SHP77 (cell line): ENCODE measurements at regions not wholly inside any gene's neighbourhood (a gene's known extent, or its start where the extent isn't known, plus 50 kb on each side); places are given as distances from the start of the nearest gene placed in this dataset.
"Not testable (repeated sequence)": the region's sequence is repeated elsewhere in the genome, so short reads cannot be mapped to it uniquely, and the experiment has no call there.

Experiments used
- DNase-seq, 2 experiments: peaks; one replicate each; lab custom pipeline; 2025; lab: John Stamatoyannopoulos, UW

DNA sequence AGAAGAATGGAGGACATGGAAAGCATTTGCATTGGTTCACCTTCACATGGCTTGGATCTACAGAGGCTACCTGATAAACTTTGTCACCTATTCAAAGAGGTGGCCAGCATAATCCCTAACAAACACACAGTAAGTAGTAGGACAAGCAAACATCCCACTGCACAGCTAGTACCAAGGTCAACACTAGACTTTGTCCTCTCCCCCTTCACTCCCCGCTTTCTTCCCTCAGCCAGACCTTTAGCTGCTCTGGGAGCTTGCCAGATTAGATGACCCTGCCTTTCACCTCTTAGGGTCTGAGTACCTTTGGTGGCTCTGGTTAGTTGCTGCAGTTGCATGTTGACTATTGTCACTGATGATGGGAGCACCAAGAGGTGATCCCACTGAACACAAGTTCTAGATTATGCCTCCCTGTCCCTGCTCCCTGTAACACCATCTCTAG is 211.3 kb downstream of the CCDC74A start:
- not testable (repeated sequence) for DNase-seq

GRCh38 chr2:131753640-131754561 is 226.2 kb downstream of the CCDC74A start:
- DNase-seq: no peak

- DNase-seq: no peak
These were observed 227.4 kb downstream of the CCDC74A start for GRCh38 chr2:131754929-131755720.

DNA sequence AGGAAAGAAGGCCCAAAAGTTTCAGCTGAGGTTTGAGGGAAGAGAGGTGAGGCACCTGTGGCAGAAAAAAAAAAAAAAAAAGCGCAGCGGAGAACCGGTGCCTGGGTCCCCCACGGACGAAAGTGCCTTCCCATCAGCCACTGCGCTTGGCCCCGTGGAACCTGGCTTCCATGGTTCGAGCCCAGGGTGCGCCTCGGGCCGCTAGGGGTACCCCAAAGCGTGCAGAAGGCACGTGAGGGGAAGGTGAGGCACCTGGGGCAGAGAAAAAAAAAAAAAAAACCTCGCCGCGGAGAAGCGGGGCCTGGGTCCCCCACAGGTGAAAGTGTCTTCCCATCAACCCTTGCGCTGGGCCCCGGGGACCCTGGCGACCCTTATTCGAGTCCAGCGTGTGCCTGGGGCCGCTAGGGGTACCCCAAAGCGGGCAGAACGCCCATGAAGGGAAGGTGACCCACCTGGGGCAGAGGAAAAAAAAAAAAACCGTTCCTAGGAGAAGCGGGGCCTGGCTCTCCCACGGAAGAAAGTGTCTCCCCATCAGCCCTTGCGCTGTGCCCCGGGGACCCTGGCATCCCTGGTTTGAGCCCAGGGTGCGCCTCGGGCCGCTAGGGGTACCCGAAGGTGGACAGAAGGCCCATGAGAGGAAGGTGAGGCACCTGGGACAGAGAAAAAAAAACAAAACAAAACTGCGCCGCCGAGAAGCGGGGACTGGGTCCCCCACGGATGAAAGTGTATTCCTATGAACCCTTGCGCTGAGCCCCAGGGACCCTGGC is 228.6 kb downstream of the CCDC74A start:
- DNase-seq: no peak

- DNase-seq: not testable (repeated sequence)
These were observed 231.3 kb downstream of the CCDC74A start for GRCh38 chr2:131758941-131759340.

DNA sequence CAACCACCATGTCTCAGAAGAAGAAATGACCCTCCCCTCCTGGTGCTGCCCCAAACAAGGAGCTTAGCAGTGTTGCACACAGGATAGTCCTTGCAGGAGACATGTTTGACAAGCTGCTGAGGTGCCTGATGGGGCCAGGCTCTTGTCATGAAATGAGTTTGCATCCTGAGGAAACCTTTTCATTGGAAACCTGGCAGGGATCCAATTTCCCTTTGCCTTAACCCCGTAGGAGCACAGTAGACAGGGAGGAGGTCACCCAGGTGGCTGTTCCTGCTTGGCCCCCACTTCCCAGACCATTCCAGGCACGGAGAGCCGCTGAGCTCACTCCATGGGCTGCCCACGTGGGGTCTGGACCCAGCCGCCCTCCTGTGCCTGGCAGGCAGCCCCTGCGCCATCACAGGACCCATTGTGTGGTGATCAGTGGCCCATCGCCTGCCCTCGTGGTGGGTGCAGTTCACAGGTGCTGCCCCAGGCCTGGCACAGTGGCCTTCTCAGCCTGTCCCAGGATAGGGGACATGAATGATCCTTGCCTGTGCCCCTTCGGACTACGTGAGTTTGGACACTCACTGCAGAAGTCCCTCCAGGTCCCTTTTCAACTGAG is 247.4 kb downstream of the CCDC74A start:
- not testable (repeated sequence) for DNase-seq

GRCh38 chr2:131775903-131776506 is 248.3 kb downstream of the CCDC74A start:
- not testable (repeated sequence) for DNase-seq

DNA sequence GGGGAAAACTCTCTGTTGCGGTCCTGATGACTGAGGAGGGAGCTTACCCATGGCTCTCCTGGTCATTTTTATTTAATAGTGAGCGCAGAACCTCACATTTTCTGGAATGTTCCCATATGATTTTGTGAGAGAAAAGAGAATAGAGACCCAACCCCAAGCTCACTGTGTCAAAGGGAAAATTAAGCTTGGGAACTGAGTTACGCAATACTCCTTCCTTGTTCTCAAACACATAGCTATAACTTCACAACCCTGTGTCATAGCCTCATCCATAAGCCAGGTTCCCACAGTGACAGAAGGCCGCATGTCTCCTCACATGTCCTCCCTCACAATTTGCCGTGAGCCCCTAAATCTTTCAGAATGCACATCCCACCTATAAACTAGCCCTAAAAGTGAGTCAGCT is 252.8 kb downstream of the CCDC74A start:
- not testable (repeated sequence) for DNase-seq

GRCh38 chr2:131801210-131801744 is 273.6 kb downstream of the CCDC74A start:
- DNase-seq: no peak

DNA sequence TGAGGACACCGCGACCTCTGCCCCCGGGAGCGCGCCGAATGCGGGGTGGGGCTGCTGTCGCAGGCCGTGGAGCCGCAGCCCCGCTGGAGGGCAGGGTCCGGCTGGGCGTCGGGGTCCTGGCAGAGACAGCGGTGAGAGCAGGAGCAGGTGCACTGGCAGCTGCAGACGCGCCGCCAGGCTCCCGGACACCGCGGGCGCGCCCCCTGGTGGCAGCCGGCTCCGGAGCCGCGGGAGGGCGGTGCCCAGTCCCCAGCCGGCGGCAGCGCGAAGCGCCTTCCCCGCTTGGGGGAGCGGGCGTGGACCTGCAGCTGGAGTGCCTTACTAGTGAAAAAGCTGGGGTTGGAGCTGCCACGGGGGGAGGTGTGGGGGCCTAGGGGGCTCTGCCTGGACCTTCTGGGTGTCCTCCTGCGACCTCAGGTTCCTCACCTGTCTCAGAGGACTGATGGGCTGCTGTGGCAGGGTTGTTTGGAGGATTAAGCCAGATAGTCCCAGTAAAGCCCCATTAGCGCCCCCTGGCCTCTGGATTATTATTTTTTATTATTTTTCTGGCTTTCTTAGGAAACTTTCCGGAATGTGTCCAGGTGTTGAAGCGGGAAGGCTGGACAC is 274.2 kb downstream of the CCDC74A start:
- DNase-seq: peak; percentile 6 to 53

GRCh38 chr2:131802351-131802836 is 274.7 kb downstream of the CCDC74A start:
- not testable (repeated sequence) for DNase-seq

DNA sequence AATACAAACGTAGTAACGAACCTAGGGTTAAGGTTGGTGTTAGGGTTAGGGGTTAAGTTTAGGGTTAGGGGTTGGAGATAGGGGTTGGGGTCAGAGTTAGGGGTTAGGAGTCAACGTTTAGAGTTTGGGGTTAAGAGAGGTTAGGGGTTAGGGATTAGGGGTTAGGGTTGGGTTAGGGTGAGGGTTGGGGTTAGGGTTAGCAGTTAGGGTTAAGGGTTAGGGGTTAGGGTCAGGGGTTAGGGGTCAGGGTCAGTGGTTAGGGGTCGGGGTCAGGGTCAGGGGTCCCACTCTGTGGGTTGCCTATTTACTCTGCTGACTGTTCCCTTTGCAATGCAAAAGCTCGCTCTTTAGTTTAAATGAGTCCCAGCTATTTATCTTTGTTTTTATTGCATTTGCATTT is 275.5 kb downstream of the CCDC74A start:
- DNase-seq: not testable (repeated sequence)

DNA sequence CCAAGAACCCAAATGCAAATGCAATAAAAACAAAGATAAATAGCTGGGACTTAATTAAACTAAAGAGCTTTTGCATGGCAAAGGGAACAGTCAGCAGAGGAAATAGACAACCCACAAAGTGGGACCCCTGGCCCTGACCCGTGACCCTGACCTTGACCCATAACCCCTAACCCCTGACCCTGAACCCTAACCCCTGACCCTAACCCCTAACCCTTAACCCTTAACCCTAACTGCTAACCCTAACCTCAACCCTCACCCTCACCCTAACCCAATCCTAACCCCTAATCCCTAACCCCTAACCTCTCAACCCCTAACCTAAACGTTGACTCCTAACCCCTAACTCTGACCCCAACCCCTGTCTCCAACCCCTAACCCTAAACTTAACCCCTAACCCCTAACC is 284.9 kb downstream of the CCDC74A start:
- not testable (repeated sequence) for DNase-seq

- not testable (repeated sequence) for DNase-seq
These were observed 285.7 kb downstream of the CCDC74A start for GRCh38 chr2:131813378-131813777.

DNA sequence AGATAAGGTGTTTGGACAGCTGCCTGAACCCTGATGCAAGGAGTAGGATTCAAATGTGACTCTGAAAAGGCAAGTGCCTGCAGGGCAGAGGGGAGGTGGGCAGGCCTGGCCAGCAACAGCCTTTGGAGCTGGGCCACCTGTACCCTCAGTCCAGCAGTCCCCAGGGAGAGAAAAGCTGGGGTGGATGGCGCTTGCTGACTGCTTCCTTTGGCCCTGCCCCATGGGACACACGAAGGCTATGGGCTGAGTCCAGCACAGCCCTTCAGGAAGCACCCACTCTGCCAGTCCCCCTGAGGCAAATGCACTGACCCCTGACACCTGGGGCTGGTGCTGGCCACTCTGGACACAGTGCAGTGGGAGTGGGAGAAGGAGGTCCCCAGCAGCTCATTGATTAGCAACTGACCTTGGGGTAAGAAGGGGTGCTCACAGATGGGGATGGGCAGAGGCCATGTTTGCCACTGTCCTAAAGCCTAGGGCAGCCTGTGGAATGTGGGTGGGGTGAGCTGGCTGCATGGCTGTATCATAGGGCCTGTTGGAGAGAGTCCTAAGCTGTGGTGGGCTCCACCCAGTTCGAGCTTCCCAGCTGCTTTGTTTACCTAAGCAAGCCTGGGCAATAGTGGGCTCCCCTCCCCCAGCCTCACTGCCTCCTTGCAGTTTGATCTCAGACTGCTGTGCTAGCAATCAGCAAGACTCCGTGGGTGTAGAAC is 290.7 kb downstream of the CCDC74A start:
- DNase-seq: not testable (repeated sequence)

- DNase-seq: not testable (repeated sequence)
These were observed 294.6 kb downstream of the CCDC74A start for GRCh38 chr2:131822237-131822721.

- not testable (repeated sequence) for DNase-seq
These were observed 295.4 kb downstream of the CCDC74A start for GRCh38 chr2:131823058-131823457.

DNA sequence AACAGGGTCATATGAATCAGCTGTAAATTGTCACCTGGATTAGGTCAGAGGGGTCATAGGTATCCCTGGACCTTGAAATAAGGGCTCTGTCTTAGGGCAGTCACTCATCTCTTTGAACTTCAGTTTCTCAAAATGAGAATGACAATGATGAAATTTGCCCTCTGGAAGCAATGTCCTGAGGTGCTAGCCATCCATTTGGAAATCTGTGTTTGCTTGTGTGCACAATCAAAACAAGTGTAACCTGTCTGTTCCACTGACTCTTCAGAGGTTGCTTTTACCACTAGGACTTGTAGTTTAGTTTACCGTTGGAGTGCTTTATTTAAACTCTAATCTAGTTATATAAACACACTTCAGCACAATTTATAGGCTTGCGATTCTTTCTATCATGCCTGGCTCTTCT is 297.3 kb downstream of the CCDC74A start:
- DNase-seq: not testable (repeated sequence)

DNA sequence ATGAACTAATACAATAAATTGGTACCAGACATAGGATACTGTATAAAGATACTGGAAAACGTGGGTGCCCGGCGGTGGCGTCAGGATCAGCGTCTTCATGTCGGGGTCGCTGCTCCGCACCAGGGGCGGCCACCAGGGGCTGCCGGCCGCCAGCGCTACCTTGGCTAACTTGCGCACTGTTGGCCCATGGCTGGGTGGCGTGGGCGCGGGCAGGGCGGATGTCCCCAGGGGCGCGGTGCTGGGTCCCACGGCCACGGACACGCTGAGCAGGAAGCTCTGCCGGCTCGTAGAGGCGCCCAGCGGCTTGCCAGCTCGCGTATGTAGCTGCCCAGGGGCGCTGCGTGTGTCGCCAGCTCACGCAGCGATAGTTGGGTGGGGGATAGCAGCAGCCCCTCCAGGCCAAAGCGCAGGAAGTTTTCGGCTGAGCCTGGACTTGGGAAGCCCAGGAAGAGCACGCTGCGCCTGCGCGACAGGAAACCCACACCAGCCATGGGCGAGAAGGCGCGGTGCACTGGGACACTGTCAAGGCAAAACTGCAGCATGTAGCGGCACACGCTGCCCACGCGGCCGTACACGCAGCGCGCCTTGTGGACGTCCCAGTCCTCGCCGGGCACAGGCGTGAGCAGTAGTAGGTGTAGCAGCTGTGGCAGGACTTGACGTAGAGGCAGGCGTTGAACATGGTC is 299.9 kb downstream of the CCDC74A start:
- no peak for DNase-seq
